Calu3 (cell line): ENCODE measurements at regions not wholly inside any gene's neighbourhood (a gene's known extent, or its start where the extent isn't known, plus 50 kb on each side); places are given as distances from the start of the nearest gene placed in this dataset.

Experiments
- BruUV-seq: library from RNA; stranded (reverse); fragments of 400-500 nt; replicated peaks from 2 replicates; lab custom pipeline; 2021; lab: Mats Ljungman, UMichigan
- CTCF ChIA-PET: fragments of 300-600 bp; sonication (Branson Sonifier 250); formaldehyde crosslinking; loops from one replicate; lab custom pipeline; 2022; ENCODE audit warnings: antibody characterized with exemption; lab: Charles Lee
- DNase-seq: peaks from one replicate; pipeline ENCODE4 v3.0.0; 2022
- H3K27ac Mint-ChIP-seq: one replicate; pipeline ENCODE4 v1.8.0; 2022; ENCODE audit warnings: mixed read lengths; ENCODE audit not compliant: unreplicated experiment
- H3K27me3 Mint-ChIP-seq: one replicate; pipeline ENCODE4 v1.8.0; 2022; ENCODE audit warnings: mixed read lengths; ENCODE audit not compliant: unreplicated experiment
- H3K36me3 Mint-ChIP-seq: one replicate; pipeline ENCODE4 v1.8.0; 2022; ENCODE audit warnings: mild to moderate bottlenecking, moderate library complexity, mixed read lengths; ENCODE audit not compliant: insufficient read depth, unreplicated experiment
- H3K4me1 Mint-ChIP-seq: one replicate; pipeline ENCODE4 v1.8.0; 2022; ENCODE audit warnings: mild to moderate bottlenecking, low read depth, mixed read lengths; ENCODE audit not compliant: unreplicated experiment
- H3K4me3 Mint-ChIP-seq: one replicate; pipeline ENCODE4 v1.8.0; 2022; ENCODE audit warnings: mild to moderate bottlenecking, low read depth, moderate library complexity, mixed read lengths; ENCODE audit not compliant: unreplicated experiment
- H3K9me3 Mint-ChIP-seq: one replicate; pipeline ENCODE4 v1.8.0; 2022; ENCODE audit warnings: low read depth, mixed read lengths; ENCODE audit not compliant: unreplicated experiment
- intact Hi-C: fragments of 100-400 bp; cut with micrococcal nuclease; formaldehyde crosslinking; loops from one replicate; pipeline ENCODE4 v1.10.0; 2022; ENCODE audit not compliant: unreplicated experiment
- TF ChIP-seq, protein P1 (sequence below): fragments of 200-600 bp; IDR thresholded peaks from one replicate; pipeline ENCODE4 v1.8.0; 2022; ENCODE audit warnings: antibody characterized with exemption; ENCODE audit not compliant: unreplicated experiment

DNA sequence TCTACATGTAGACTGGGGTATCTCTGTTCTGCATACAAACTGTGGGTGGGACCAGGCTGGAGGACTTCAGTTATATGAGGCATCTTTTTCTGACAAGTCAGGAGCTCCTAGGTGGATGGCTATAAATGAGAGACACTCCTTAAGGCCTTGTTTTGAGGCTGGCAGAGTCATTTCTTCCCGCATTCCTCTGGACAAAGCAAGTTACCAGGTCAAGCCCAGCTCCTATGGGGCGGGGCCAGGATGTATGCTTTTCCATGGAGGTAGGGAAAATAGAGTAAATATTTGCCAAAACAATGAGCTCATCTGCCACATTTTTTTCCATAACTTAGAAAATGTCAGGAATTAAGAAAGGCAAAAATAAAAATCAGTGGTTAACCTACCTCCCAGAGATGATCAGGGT is 283.4 kb downstream of the GPR37 start:
- BruUV-seq, result no TSS peak
- CTCF ChIA-PET, result interaction anchor here (0.5 kb wide), 1 partner anchor 753 kb away, joined by 3 read pairs; no protein-coding TSS in a partner anchor
- intact Hi-C loops, result no loop called here
- H3K36me3 Mint-ChIP-seq, result no peaks in the 10 kb centered on the region
- no peaks in the 10 kb centered on the region for H3K27me3 Mint-ChIP-seq
- DNase-seq, result no peak
- H3K4me3 Mint-ChIP-seq, result no peak overlapping the region
- no peaks in the 10 kb centered on the region for H3K9me3 Mint-ChIP-seq
- TF ChIP-seq, protein P1, sequence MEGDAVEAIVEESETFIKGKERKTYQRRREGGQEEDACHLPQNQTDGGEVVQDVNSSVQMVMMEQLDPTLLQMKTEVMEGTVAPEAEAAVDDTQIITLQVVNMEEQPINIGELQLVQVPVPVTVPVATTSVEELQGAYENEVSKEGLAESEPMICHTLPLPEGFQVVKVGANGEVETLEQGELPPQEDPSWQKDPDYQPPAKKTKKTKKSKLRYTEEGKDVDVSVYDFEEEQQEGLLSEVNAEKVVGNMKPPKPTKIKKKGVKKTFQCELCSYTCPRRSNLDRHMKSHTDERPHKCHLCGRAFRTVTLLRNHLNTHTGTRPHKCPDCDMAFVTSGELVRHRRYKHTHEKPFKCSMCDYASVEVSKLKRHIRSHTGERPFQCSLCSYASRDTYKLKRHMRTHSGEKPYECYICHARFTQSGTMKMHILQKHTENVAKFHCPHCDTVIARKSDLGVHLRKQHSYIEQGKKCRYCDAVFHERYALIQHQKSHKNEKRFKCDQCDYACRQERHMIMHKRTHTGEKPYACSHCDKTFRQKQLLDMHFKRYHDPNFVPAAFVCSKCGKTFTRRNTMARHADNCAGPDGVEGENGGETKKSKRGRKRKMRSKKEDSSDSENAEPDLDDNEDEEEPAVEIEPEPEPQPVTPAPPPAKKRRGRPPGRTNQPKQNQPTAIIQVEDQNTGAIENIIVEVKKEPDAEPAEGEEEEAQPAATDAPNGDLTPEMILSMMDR, result no peak
- no peak overlapping the region for H3K27ac Mint-ChIP-seq
- H3K4me1 Mint-ChIP-seq, result no peaks in the 10 kb centered on the region

DNA sequence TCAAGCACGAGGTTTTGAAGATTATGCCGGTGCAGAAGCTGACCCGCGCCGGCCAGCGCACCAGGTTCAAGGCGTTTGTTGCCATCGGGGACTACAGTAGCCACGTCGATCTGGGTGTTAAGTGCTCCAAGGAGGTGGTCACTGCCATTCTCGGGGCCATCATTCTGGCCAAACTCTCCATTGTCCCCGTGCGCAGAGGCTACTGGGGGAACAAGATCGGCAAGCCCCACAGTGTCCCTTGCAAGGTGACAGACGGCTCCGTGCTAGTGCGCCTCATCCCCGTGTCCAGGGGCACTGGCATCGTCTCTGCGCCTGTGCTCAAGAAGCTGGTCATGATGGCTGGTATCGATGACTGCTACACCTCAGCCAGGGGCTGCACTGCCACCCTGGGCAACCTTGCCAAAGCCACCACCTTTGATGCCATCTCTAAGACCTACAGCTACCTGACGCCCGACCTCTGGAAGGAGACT is 284.7 kb downstream of the GPR37 start:
- H3K27ac Mint-ChIP-seq, result no peak overlapping the region
- TF ChIP-seq, protein P1, result no peak
- H3K9me3 Mint-ChIP-seq, result peaks cover 2% of the 10 kb centered on the region
- no peak overlapping the region for H3K4me3 Mint-ChIP-seq
- no peaks in the 10 kb centered on the region for H3K4me1 Mint-ChIP-seq
- CTCF ChIA-PET, result no interaction called here
- no TSS peak for BruUV-seq
- no peak for DNase-seq
- intact Hi-C loops, result no loop called here
- no peaks in the 10 kb centered on the region for H3K36me3 Mint-ChIP-seq
- H3K27me3 Mint-ChIP-seq, result no peaks in the 10 kb centered on the region

DNA sequence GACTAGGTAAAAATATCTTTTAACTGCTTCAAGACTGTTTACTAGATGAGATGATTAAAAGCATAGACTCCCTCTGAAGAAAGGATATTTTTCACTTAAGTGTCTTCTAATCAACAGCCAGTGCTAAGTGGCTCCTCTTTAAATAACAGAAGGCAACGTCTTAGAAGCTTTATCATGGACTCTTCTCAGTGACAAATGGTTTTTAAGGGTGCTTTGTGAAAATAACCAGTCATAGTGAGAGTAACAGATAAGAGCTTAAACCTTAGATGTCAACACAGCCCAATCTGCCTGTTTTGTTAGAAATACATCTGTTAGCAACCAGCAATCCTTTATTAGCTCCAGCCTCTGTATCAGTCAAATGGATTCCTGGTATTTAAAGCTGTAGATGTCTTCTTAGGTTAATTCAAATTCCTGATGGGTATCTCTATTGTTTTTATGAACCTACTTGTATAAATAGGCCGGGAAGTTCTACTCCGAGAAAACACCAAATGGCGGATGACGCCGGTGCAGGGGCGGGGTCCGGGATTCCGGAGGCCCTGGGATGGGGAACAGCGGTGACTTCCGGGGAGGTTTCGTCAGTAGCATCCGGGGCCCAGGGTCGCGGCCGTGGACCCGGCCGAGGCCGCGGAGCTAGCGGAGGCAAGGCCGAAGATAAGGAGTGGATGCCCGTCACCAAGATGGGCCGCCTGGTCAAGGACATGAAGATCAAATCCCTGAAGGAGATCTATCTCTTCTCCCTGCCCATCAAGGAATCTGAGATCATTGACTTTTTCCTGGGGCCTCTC is 285.4 kb downstream of the GPR37 start:
- BruUV-seq, result no TSS peak
- CTCF ChIA-PET, result no interaction called here
- H3K9me3 Mint-ChIP-seq, result peaks cover 2% of the 10 kb centered on the region
- intact Hi-C loops, result no loop called here
- H3K4me3 Mint-ChIP-seq, result no peak overlapping the region
- TF ChIP-seq, protein P1, result no peak
- no peaks in the 10 kb centered on the region for H3K27me3 Mint-ChIP-seq
- H3K27ac Mint-ChIP-seq, result no peak overlapping the region
- H3K4me1 Mint-ChIP-seq, result no peaks in the 10 kb centered on the region
- no peaks in the 10 kb centered on the region for H3K36me3 Mint-ChIP-seq
- DNase-seq, result no peak

DNA sequence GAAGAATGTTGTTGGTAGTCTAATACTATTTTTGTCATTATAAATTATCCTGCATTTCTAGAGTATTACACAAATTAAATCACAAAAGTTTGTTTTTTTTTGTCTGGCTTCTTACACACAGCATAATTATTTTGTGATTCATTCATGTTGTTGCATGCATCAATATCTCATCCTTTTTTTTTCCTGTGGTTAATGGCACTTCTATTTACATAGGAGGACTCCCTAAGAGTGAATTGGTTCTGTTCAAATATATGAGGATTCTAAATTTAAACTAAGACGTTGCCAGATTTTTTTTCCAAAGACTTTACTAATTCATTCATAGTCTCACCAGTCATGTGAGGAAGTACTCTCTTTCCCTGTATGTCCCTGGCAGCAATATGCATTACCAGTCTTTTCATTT is 303.3 kb downstream of the GPR37 start:
- Mint-ChIP-seq H3K9me3 (peaks cover 7% of the 10 kb centered on the region), H3K27ac (no peak overlapping the region), H3K27me3 (no peaks in the 10 kb centered on the region), H3K4me1 (peaks cover 24% of the 10 kb centered on the region), H3K36me3 (peaks cover 10% of the 10 kb centered on the region), H3K4me3 (no peak overlapping the region)
- CTCF ChIA-PET, result no interaction called here
- TF ChIP-seq, protein P1, result no peak
- DNase-seq, result no peak
- intact Hi-C loops, result no loop called here
- no TSS peak for BruUV-seq
